ENCODE measurements at regions not wholly inside any gene's neighbourhood (a gene's known extent, or its start where the extent isn't known, plus 50 kb on each side); places are given as distances from the start of the nearest gene placed in this dataset.
"Not testable (repeated sequence)": the region's sequence is repeated elsewhere in the genome, so short reads cannot be mapped to it uniquely, and the experiment has no call there.

DNA sequence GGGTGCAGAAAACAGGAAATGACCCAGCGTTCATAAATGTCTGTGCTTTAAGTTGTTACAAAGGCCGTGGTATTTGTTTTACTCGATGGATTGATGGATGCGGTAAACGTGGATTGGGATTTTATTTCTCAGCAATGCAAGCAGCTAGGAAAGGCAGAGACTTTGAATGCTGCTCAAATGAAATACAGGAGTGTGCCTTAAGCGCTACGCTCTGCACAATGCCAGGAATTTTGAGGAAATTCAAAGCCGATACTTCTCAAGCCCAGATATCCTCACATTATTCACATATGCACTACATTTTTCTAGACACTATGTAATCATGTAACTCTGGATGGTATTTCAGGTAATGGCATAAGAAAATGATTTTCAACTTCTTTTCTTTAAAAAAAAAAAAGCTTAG is 514.3 kb upstream of the ADARB2 start:
- DNase-seq (ENCODE audit: low read depth), result no peak

DNA sequence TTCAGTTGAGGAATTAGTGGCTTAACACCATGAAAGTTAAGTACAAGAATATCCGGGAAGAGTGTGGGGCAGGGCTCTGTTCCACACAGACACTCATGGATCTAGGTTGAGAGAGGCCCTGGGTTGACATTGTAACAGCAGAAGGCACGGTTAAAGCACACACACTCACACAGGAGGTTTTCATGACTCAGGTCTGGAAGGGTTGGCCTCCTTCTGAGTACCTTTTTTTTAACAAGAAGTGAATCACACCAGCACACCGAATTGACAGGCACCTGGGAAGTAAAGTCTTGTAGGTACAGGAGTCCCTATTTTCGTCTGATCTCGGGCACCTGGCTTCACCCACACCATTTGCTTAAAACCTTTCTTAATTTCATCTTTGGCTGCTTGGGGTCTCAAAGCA is 509.4 kb upstream of the ADARB2 start:
- DNase-seq (ENCODE audit: low read depth), result no peak

GRCh38 chr10:2245580-2245979 is 508.3 kb upstream of the ADARB2 start:
- no peak for DNase-seq (ENCODE audit: low read depth)

- DNase-seq (ENCODE audit: low read depth), result no peak
Measured at GRCh38 chr10:2244471-2244870, 507.1 kb upstream of the ADARB2 start.

- no peak for DNase-seq (ENCODE audit: low read depth)
Measured at GRCh38 chr10:2236876-2237275, 499.6 kb upstream of the ADARB2 start.

GRCh38 chr10:2232479-2232878 is 495.2 kb upstream of the ADARB2 start:
- DNase-seq (ENCODE audit: low read depth), result no peak

GRCh38 chr10:2230478-2230877 is 493.2 kb upstream of the ADARB2 start:
- no peak for DNase-seq (ENCODE audit: low read depth)

DNA sequence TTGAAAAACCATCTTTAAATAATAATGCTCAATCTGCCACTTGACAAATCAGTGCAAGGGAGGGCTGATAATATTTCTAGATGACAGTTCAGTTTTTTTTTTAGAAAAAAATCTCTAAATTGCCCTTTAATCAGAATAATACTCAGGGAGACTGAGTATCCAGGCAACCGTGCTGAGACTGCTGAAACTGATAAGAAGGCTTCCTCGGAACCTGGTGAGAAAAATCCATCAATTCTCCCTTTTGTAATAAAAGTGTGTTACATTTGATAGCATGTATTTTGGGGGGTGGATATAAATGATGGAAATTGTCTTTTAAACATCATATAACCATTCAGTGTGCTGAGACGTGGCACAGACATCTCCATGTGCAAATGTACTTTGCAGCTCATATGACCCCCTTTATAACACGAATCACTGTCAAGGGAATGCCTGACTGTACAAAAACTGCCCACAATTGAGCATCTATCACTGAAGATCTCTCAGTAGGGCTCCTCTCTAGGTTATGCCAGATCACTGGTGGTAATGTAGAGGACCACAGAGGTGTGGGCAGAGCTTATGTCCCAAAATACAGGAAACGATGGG is 491.1 kb upstream of the ADARB2 start:
- DNase-seq (ENCODE audit: low read depth), result no peak

DNA sequence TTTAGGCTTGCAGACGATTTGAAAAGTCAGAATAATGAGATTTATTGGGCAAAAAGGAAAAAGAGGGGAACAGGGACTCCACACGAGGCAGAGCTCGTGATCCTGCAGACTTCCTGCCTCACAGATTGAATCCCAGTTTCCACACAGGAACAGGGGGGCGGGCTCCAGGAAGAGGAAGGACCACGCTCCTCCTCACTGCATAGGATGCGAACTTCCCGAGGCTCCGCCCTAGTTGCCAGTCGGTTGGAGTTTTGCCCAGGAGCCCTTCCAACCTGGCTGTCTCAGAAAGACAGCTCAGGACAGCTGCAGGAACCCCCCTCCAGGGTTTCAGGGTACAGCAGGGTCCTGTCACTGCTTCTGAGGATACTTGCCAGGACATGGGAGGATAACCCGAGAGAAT is 488.3 kb upstream of the ADARB2 start:
- DNase-seq (ENCODE audit: low read depth), result no peak

GRCh38 chr10:2223548-2224320 is 486.4 kb upstream of the ADARB2 start:
- no peak for DNase-seq (ENCODE audit: low read depth)

- DNase-seq (ENCODE audit: low read depth), result no peak
Measured at GRCh38 chr10:2222631-2223030, 485.3 kb upstream of the ADARB2 start.

DNA sequence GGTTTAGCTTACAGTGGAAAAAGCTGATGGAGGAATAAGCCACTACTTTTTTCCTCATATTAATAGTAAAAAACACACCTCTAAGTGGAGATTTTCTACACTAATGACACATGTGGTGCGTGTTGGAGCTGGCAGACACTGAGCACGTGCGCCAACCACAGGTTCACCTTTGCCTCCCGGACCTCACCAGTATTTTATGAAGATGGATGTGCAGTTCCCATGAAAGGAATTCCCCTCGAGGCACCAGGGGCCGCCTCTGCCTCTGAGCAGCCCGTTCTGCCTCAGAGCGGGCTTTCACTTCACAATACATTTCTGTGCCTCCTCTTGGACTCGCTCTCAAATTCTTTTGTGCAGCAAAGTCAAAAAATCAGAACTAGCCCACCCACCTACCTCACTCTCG is 477.5 kb upstream of the ADARB2 start:
- no peak for DNase-seq (ENCODE audit: low read depth)

GRCh38 chr10:2214092-2214491 is 476.8 kb upstream of the ADARB2 start:
- no peak for DNase-seq (ENCODE audit: low read depth)

GRCh38 chr10:2212244-2212834 is 475.0 kb upstream of the ADARB2 start:
- no peak for DNase-seq (ENCODE audit: low read depth)

GRCh38 chr10:2210088-2210487 is 472.8 kb upstream of the ADARB2 start:
- no peak for DNase-seq (ENCODE audit: low read depth)

- no peak for DNase-seq (ENCODE audit: low read depth)
Measured at GRCh38 chr10:2208106-2208505, 470.8 kb upstream of the ADARB2 start.

DNA sequence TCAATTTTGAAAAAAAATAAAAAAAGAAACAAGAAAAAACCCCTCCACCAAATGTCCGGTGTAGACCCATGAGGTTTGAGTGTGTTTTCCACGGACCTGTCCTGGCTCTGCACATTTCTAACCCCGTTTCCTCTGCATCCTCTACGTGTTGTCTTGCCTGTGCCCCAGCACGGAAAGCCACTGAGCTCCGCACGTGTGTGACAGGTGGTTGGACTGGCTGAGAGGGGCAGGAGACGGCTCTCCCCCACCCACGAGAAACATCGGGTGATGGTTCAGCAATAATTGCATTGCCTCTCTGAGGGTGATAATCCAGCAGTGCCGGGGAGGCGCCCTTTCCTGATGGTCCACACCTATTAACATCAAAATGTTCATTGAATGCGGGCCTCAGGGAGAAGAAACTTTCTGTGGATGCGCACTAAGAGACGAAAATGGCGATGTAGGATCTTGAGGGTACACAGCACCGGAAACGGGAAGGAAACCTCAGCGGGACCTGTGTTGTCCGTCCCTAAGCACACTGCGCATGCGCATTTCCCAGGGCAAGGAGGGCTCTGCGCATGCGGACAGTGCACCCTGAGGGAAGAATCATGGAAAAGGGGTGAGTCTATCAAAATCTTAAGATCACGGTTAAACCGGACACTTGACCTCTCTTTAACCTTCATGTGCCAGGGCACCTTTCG is 470.1 kb upstream of the ADARB2 start:
- DNase-seq (ENCODE audit: low read depth), result no peak

DNA sequence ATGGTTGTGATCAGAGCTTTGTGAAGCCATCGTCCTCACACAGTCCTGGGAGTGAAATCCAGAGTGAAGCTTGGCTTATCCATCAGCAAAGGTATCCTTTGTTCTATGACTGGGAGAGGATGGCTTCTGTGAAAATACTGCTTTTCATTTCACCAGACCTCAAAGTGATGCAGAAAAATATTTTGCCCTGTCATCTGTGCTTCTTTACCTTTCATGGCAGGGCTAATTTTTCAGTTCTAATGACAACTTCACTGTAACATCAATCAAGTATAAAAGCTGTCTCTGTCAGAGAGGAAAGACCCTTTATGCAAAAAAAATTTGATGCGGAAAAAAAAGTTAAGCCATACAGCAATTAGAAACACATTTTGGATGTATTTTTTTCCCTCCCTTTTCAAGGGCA is 468.1 kb upstream of the ADARB2 start:
- no peak for DNase-seq (ENCODE audit: low read depth)

- no peak for DNase-seq (ENCODE audit: low read depth)
Measured at GRCh38 chr10:2202401-2202800, 465.1 kb upstream of the ADARB2 start.

DNA sequence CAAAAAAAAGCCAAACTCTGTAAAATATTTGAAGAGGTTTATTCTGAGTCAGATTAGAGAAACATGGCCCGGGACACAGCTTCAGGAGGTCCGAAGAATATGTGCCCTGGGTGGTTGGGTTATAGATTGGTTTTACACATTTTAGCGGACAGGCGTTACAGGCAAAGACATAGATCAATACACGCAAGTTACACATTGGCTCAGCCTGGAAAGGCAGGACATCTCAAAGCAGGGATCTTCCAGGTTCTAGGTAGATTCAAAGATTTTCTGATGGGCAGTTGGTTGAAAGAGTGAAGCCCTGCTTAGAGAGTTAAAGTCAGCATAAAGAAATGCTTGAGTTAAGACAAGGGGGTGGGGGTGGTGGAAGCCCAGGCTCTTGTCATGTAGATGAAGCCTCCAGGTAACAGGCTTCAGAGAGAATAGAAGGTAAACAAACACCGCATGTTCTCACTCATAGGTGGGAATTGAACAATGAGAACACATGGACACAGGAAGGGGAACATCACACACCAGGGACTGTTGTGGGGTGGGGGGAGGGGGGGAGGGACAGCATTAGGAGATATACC is 464.3 kb upstream of the ADARB2 start:
- no peak for DNase-seq (ENCODE audit: low read depth)

DNA sequence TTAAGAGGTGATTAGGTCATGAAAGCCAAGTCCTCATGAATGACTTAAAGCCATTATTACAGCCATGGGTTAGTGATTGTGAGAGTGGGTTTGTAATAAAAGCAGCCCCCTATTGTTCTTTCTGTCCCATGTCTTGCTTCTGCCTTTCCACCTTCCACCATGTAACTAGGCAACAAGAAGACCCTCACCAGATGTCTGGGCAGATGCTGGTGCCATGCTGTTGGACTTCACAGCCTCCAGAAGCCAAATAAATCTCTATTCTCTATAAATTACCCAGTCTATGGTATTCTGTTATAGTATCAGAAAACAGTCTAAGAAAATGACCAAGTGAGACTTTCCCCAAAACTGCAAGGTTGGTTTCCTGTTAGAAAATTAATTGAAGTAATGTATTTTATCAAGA is 460.3 kb upstream of the ADARB2 start:
- DNase-seq (ENCODE audit: low read depth), result no peak

DNA sequence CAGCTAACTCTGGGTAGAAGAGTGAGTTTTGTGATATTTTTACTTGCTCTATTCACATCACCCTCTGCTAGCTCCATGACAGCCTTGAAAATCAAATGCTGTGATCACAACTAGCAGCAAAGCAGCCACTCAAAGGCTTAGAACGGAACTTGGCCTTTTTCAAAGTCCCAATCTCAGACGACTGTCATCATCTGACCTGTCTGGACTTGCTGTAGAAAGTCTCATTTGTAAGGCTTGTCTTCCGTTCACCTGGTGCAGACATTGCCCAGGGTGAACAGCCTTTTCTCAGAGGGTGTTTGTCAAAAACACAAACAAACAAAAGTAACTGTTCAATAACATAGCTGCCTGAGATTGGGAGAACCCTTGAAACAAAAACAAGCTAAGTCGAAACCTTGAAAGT is 458.9 kb upstream of the ADARB2 start:
- DNase-seq (ENCODE audit: low read depth), result no peak

DNA sequence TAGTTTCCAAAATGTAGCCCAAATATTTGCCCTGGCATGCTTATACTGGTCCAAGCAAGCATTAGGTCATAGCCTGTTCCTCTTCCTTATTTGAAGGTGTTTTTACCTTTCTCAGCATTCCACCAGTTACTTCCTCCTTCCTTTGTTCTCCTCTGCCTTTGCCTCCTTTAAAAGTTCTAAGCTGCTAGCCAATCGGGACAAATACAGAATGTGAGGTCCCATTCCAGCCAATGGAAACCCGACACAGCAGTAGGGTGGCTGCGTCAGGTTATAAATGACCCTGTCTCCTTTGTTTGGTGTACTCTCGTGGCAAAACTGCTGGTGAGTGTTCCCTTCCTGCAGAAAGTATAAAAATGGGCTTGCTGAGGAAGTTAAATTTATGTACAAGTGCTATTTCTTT is 452.0 kb upstream of the ADARB2 start:
- DNase-seq (ENCODE audit: low read depth), result not testable (repeated sequence)

Measured in fibroblast of the conjunctiva (primary cell).